ENCODE measurements at regions not wholly inside any gene's neighbourhood (a gene's known extent, or its start where the extent isn't known, plus 50 kb on each side); places are given as distances from the start of the nearest gene placed in this dataset.

DNA sequence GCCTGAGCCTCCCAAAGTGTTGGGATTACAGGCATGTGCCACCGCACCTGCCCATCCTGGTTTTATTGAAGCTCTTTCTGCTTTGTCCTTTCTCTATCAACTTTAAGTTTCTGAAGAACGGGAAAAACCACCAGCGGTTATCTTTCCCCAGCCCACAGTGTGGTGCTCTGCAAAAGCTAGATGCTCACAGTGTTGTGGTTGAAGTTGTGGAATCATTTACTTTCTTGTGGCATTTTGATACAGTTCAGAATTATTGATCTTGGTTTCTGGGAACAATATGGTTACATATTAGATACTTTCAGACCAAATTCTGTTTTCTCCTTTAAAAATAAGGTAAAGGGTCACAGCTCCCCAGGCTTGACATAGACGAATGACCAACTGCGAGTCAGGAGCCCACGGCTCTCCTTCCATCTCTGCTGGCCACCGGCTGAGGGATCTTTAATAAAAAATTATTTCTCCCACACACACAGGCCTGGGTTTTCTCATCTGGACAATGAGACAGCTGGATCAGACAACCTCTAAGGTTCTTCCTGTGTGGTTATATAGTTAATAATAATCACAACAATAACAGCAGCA, 385.3 kb downstream of the SETD4 start:
- no peak for TF ChIP-seq EP300 (IDR thresholded peaks at IDR 0.05)
- no peak for TF ChIP-seq RNF2 (IDR thresholded peaks at IDR 0.05; ENCODE audit: borderline replicate concordance, low read depth)
- no peak for TF ChIP-seq MAFK (IDR thresholded peaks at IDR 0.05; ENCODE audit: partially characterized antibody)
- no peak for TF ChIP-seq NR3C1 (IDR thresholded peaks at IDR 0.05)
- no peak for TF ChIP-seq RCOR1 (IDR thresholded peaks at IDR 0.05; ENCODE audit: low read depth, low read length)
- no peak for TF ChIP-seq TP53 (CRISPR knock-in tag; IDR thresholded peaks at IDR 0.05)
- TF ChIP-seq PHF8 (IDR thresholded peaks at IDR 0.05; ENCODE audit: borderline replicate concordance, low read depth), result no peak
- no peak for TF ChIP-seq HEYL (CRISPR knock-in tag; IDR thresholded peaks at IDR 0.05)
- TF ChIP-seq GATA3 (IDR thresholded peaks at IDR 0.05; ENCODE audit: borderline replicate concordance), result no peak
- TF ChIP-seq HOXB5 (CRISPR knock-in tag; IDR thresholded peaks at IDR 0.05), result no peak
- TF ChIP-seq KDM1A (IDR thresholded peaks at IDR 0.05; ENCODE audit: low read depth), result no peak
- no peak for TF ChIP-seq E2F6 (IDR thresholded peaks at IDR 0.05; ENCODE audit: borderline replicate concordance, low read depth)
- no peak for TF ChIP-seq FOSB (CRISPR knock-in tag; IDR thresholded peaks at IDR 0.05)
- TF ChIP-seq JUN (IDR thresholded peaks at IDR 0.05), result no peak
- TF ChIP-seq POLR2A (IDR thresholded peaks at IDR 0.05; ENCODE audit: low read length), result no peak
- ATAC-seq (no peak), DNase-seq (ENCODE audit: low read depth in 1 of 2, low spot score in 1 of 2) (no peak), FAIRE-seq (no peak)
- CTCF ChIA-PET, result no interaction called here
- Histone ChIP-seq H3K27ac (no peak overlapping the region), H3K4me2 (no peak overlapping the region), H3K4me1 (no peaks in the 10 kb centered on the region), H3K4me3 (no peak overlapping the region), H3K9me3 (no peaks in the 10 kb centered on the region)
- POLR2A ChIA-PET, result no interaction called here
- WGBS (ENCODE audit: missing lambda C conversion rate), result 18% methylated on average over 7 of the region's 7 CpGs

GRCh38 chr21:35674091-35674671, 386.1 kb downstream of the SETD4 start:
- no peaks in the 10 kb centered on the region for H3K9me3 ChIP-seq
- H3K27ac ChIP-seq, result no peak overlapping the region
- 45% methylated on average over 13 of the region's 13 CpGs for WGBS (ENCODE audit: missing lambda C conversion rate)
- no peak for FAIRE-seq
- H3K4me1 ChIP-seq, result no peaks in the 10 kb centered on the region
- POLR2A ChIA-PET, result no interaction called here
- TF ChIP-seq ZNF302 (CRISPR knock-in tag; IDR thresholded peaks at IDR 0.05), result no peak
- no peak for TF ChIP-seq EHMT2 (IDR thresholded peaks at IDR 0.05; ENCODE audit: low read depth)
- TF ChIP-seq SMC3 (IDR thresholded peaks at IDR 0.05), result no peak
- TF ChIP-seq RARB (CRISPR knock-in tag; IDR thresholded peaks at IDR 0.05), result no peak
- no peak for TF ChIP-seq MAZ (IDR thresholded peaks at IDR 0.05; ENCODE audit: borderline replicate concordance, low read depth, low read length)
- TF ChIP-seq E2F6 (IDR thresholded peaks at IDR 0.05; ENCODE audit: borderline replicate concordance, low read depth), result no peak
- TF ChIP-seq EP300 (IDR thresholded peaks at IDR 0.05), result no peak
- no peak for TF ChIP-seq ZFP36 (IDR thresholded peaks at IDR 0.05; ENCODE audit: borderline replicate concordance, partially characterized antibody)
- no peak overlapping the region for H3K4me2 ChIP-seq
- CTCF ChIA-PET, result interaction anchor here (1.0 kb wide), 1 partner anchor 14 kb away, joined by 3 read pairs; no protein-coding TSS in a partner anchor
- no peak for ATAC-seq
- no peak overlapping the region for H3K4me3 ChIP-seq
- DNase-seq (ENCODE audit: low read depth in 1 of 2, low spot score in 1 of 2), result no peak

- no peaks in the 10 kb centered on the region for H3K9me3 ChIP-seq
- ChIA-PET POLR2A (no interaction called here), CTCF (no interaction called here)
- FAIRE-seq (no peak), DNase-seq (ENCODE audit: low read depth in 1 of 2, low spot score in 1 of 2) (no peak), ATAC-seq (no peak)
- WGBS (ENCODE audit: missing lambda C conversion rate), result 6% methylated on average over 3 of the region's 3 CpGs
- no peak overlapping the region for H3K27ac ChIP-seq
- no peaks in the 10 kb centered on the region for H3K4me1 ChIP-seq
- H3K4me2 ChIP-seq, result no peak overlapping the region
- H3K4me3 ChIP-seq, result no peak overlapping the region
- TF ChIP-seq ZNF302 (CRISPR knock-in tag; IDR thresholded peaks at IDR 0.05) (no peak), EP300 (IDR thresholded peaks at IDR 0.05) (no peak), NR3C1 (IDR thresholded peaks at IDR 0.05) (no peak), EHMT2 (IDR thresholded peaks at IDR 0.05; ENCODE audit: low read depth) (no peak), PHF8 (IDR thresholded peaks at IDR 0.05; ENCODE audit: borderline replicate concordance, low read depth) (no peak), MAFK (IDR thresholded peaks at IDR 0.05; ENCODE audit: partially characterized antibody) (no peak), HEYL (CRISPR knock-in tag; IDR thresholded peaks at IDR 0.05) (no peak), JUNB (IDR thresholded peaks at IDR 0.05) (no peak), ESRRA (IDR thresholded peaks at IDR 0.05; ENCODE audit: borderline replicate concordance, low read length) (no peak)
- TF ChIP-seq, protein P1, sequence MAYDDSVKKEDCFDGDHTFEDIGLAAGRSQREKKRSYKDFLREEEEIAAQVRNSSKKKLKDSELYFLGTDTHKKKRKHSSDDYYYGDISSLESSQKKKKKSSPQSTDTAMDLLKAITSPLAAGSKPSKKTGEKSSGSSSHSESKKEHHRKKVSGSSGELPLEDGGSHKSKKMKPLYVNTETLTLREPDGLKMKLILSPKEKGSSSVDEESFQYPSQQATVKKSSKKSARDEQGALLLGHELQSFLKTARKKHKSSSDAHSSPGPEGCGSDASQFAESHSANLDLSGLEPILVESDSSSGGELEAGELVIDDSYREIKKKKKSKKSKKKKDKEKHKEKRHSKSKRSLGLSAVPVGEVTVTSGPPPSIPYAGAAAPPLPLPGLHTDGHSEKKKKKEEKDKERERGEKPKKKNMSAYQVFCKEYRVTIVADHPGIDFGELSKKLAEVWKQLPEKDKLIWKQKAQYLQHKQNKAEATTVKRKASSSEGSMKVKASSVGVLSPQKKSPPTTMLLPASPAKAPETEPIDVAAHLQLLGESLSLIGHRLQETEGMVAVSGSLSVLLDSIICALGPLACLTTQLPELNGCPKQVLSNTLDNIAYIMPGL (CRISPR knock-in tag; IDR thresholded peaks at IDR 0.05; ENCODE audit: borderline replicate concordance), result no peak
- TF ChIP-seq, protein P2, sequence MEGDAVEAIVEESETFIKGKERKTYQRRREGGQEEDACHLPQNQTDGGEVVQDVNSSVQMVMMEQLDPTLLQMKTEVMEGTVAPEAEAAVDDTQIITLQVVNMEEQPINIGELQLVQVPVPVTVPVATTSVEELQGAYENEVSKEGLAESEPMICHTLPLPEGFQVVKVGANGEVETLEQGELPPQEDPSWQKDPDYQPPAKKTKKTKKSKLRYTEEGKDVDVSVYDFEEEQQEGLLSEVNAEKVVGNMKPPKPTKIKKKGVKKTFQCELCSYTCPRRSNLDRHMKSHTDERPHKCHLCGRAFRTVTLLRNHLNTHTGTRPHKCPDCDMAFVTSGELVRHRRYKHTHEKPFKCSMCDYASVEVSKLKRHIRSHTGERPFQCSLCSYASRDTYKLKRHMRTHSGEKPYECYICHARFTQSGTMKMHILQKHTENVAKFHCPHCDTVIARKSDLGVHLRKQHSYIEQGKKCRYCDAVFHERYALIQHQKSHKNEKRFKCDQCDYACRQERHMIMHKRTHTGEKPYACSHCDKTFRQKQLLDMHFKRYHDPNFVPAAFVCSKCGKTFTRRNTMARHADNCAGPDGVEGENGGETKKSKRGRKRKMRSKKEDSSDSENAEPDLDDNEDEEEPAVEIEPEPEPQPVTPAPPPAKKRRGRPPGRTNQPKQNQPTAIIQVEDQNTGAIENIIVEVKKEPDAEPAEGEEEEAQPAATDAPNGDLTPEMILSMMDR (IDR thresholded peaks at IDR 0.05), result no peak
- TF ChIP-seq, protein P3, sequence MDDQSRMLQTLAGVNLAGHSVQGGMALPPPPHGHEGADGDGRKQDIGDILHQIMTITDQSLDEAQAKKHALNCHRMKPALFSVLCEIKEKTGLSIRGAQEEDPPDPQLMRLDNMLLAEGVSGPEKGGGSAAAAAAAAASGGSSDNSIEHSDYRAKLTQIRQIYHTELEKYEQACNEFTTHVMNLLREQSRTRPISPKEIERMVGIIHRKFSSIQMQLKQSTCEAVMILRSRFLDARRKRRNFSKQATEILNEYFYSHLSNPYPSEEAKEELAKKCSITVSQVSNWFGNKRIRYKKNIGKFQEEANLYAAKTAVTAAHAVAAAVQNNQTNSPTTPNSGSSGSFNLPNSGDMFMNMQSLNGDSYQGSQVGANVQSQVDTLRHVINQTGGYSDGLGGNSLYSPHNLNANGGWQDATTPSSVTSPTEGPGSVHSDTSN (IDR thresholded peaks at IDR 0.05), result no peak
- TF ChIP-seq, protein P4, sequence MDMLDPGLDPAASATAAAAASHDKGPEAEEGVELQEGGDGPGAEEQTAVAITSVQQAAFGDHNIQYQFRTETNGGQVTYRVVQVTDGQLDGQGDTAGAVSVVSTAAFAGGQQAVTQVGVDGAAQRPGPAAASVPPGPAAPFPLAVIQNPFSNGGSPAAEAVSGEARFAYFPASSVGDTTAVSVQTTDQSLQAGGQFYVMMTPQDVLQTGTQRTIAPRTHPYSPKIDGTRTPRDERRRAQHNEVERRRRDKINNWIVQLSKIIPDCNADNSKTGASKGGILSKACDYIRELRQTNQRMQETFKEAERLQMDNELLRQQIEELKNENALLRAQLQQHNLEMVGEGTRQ (IDR thresholded peaks at IDR 0.05), result no peak
Observed at GRCh38 chr21:35672313-35672712, 388.0 kb downstream of the SETD4 start.

Data from A549 (cell line).